ENCODE measurements at regions not wholly inside any gene's neighbourhood (a gene's known extent, or its start where the extent isn't known, plus 50 kb on each side); places are given as distances from the start of the nearest gene placed in this dataset.
A peak's percentile ranks its signal among the peaks of the same experiment; 100 is the strongest.

- H3K27me3 Mint-ChIP-seq (ENCODE audit: low read depth in 3 of 3), result peaks cover 2 to 38% (median 26%) of the 10 kb centered on the region in 3 donors
- intact Hi-C loops (cut with micrococcal nuclease), result no loop called here
- Histone ChIP-seq H4K20me1 (ENCODE audit: insufficient read depth, low read length) (no peaks in the 10 kb centered on the region), H3K4me1 (ENCODE audit: control insufficient read depth in 1 of 2, insufficient read depth in 2 of 2, low read length in 2 of 2) (peaks cover 26 to 31% of the 10 kb centered on the region in 2 donors), H3K4me3 (replicated peaks in 1 of 3; ENCODE audit: low read depth in 2 of 3, low read length in 3 of 3) (no peak overlapping the region), H3K9ac (ENCODE audit: insufficient read depth, low read length, poor library complexity, severe bottlenecking) (no peak overlapping the region), H3K4me2 (replicated peaks; ENCODE audit: extremely low read depth, low read length, poor library complexity, severe bottlenecking) (no peak overlapping the region), H3K79me2 (ENCODE audit: insufficient read depth, low read length) (no peaks in the 10 kb centered on the region), H3K9me3 (replicated peaks in 1 of 2; ENCODE audit: control insufficient read depth in 1 of 2, insufficient read depth in 1 of 2, low read length in 2 of 2) (no peaks in the 10 kb centered on the region), H3K36me3 (replicated peaks in 1 of 2; ENCODE audit: control insufficient read depth in 1 of 2, insufficient read depth in 2 of 2, low read length in 2 of 2) (no peaks in the 10 kb centered on the region), H3K27ac (ENCODE audit: low read depth in 1 of 2, low read length in 2 of 2) (no peak overlapping the region), H2AFZ (ENCODE audit: insufficient read depth, low read depth, low read length, poor library complexity, severe bottlenecking) (no peak overlapping the region), H3K27me3 (ENCODE audit: control insufficient read depth in 2 of 2, insufficient read depth in 2 of 2, low read length in 2 of 2) (peaks cover 0 to 12% of the 10 kb centered on the region in 2 donors)
- no peaks in the 10 kb centered on the region for H3K36me3 Mint-ChIP-seq
- 95% methylated on average over 5 of the region's 9 CpGs for WGBS (ENCODE audit: insufficient coverage)
- H3K4me3 Mint-ChIP-seq, result no peak overlapping the region
- H3K9me3 Mint-ChIP-seq, result peaks cover 0 to 8% (median 0%) of the 10 kb centered on the region in 7 donors
- no peak for DNase-seq
- H3K4me1 Mint-ChIP-seq, result peaks cover 38% of the 10 kb centered on the region
- TF ChIP-seq CTCF (IDR thresholded peaks at IDR 0.05), result no peak
- H3K27ac Mint-ChIP-seq, result no peak overlapping the region
These were observed 64.2 kb downstream of the DLL1 start for GRCh38 chr6:170226647-170227046.

- WGBS (ENCODE audit: insufficient coverage), result 76% methylated on average over 20 of the region's 22 CpGs
These were observed 64.9 kb downstream of the DLL1 start for GRCh38 chr6:170225852-170226417.

More at GRCh38 chr6:170225852-170226417, 64.9 kb downstream of the DLL1 start:
- H3K79me2 ChIP-seq (ENCODE audit: insufficient read depth, low read length), result no peaks in the 10 kb centered on the region
- peaks cover 0 to 8% (median 0%) of the 10 kb centered on the region in 7 donors for H3K9me3 Mint-ChIP-seq
- H3K36me3 ChIP-seq (replicated peaks in 1 of 2; ENCODE audit: control insufficient read depth in 1 of 2, insufficient read depth in 2 of 2, low read length in 2 of 2), result no peaks in the 10 kb centered on the region
- H3K36me3 Mint-ChIP-seq, result no peaks in the 10 kb centered on the region
- H3K9ac ChIP-seq (ENCODE audit: insufficient read depth, low read length, poor library complexity, severe bottlenecking), result no peak overlapping the region
- no peak overlapping the region for H3K4me2 ChIP-seq (replicated peaks; ENCODE audit: extremely low read depth, low read length, poor library complexity, severe bottlenecking)
- H3K27me3 Mint-ChIP-seq (ENCODE audit: low read depth in 3 of 3), result peaks cover 2 to 43% (median 27%) of the 10 kb centered on the region in 3 donors
- no peak for DNase-seq
- H3K4me3 ChIP-seq (replicated peaks in 1 of 3; ENCODE audit: low read depth in 2 of 3, low read length in 3 of 3), result no peak overlapping the region
- H3K27ac Mint-ChIP-seq, result peak overlapping the region in 2 of 7 donors; percentile 46 to 56
- H2AFZ ChIP-seq (ENCODE audit: insufficient read depth, low read depth, low read length, poor library complexity, severe bottlenecking), result no peak overlapping the region
- H3K4me3 Mint-ChIP-seq, result no peak overlapping the region
- H3K9me3 ChIP-seq (replicated peaks in 1 of 2; ENCODE audit: control insufficient read depth in 1 of 2, insufficient read depth in 1 of 2, low read length in 2 of 2), result no peaks in the 10 kb centered on the region
- intact Hi-C loops (cut with micrococcal nuclease), result no loop called here
- H3K4me1 ChIP-seq (ENCODE audit: control insufficient read depth in 1 of 2, insufficient read depth in 2 of 2, low read length in 2 of 2), result peaks cover 26 to 35% of the 10 kb centered on the region in 2 donors
- peaks cover 0 to 12% of the 10 kb centered on the region in 2 donors for H3K27me3 ChIP-seq (ENCODE audit: control insufficient read depth in 2 of 2, insufficient read depth in 2 of 2, low read length in 2 of 2)
- no peak overlapping the region for H3K27ac ChIP-seq (ENCODE audit: low read depth in 1 of 2, low read length in 2 of 2)
- TF ChIP-seq CTCF (IDR thresholded peaks at IDR 0.05), result no peak
- H4K20me1 ChIP-seq (ENCODE audit: insufficient read depth, low read length), result no peaks in the 10 kb centered on the region
- peaks cover 44% of the 10 kb centered on the region for H3K4me1 Mint-ChIP-seq

All from CD14-positive monocyte (primary cell).